K562 (cell line): ENCODE measurements at regions not wholly inside any gene's neighbourhood (a gene's known extent, or its start where the extent isn't known, plus 50 kb on each side); places are given as distances from the start of the nearest gene placed in this dataset.

ENCODE experiments used
- BDP1 ChIP-seq: IDR thresholded peaks from 3 replicates; pipeline ENCODE4 v1.6.1; 2011; ENCODE audit not compliant: insufficient read length, insufficient read depth
- C11orf30 ChIP-seq: fragments of 450-650 bp; IDR thresholded peaks from 2 replicates; pipeline ENCODE4 v1.6.1; 2016; ENCODE audit warnings: low read depth, mild to moderate bottlenecking
- CHD2 ChIP-seq: IDR thresholded peaks from 2 replicates; pipeline ENCODE4 v1.6.1; 2011; ENCODE audit warnings: low read depth, low read length
- CTCF ChIP-seq, 3 experiments: IDR thresholded peaks in 2 of 3; conservative IDR thresholded peaks in 1 of 3; 2 replicates each; pipeline ENCODE4 v1.5.1; 2011 to 2012; ENCODE audit warnings: low read length in 3 of 3, mild to moderate bottlenecking in 3 of 3, control low read depth in 2 of 3, improper control_type of control experiment in 1 of 3, inconsistent platforms in 1 of 3, low read depth in 1 of 3, mixed read lengths in 1 of 3, moderate library complexity in 1 of 3; ENCODE audit not compliant: insufficient read depth in 2 of 3
- GABPA ChIP-seq: fragments of 200-800 bp; sonication (Bioruptor generic); conservative IDR thresholded peaks from 2 replicates; pipeline ENCODE4 v1.6.1; 2016; ENCODE audit warnings: low read depth, missing genetic modification characterization, missing compliant biosample characterization
- KAT7 ChIP-seq: sonication (generic); formaldehyde crosslinking; IDR thresholded peaks from 2 replicates; pipeline ENCODE4 v1.8.0; 2022; ENCODE audit warnings: missing genetic modification reagents, mild to moderate bottlenecking, borderline replicate concordance
- MXI1 ChIP-seq: IDR thresholded peaks from 2 replicates; pipeline ENCODE4 v1.6.1; 2011; ENCODE audit warnings: low read depth, mild to moderate bottlenecking, improper control_type of control experiment, low read length
- NCOA1 ChIP-seq: fragments of 450-650 bp; IDR thresholded peaks from 2 replicates; pipeline ENCODE4 v1.6.1; 2016; ENCODE audit warnings: low read depth
- NR2C1 ChIP-seq, 2 experiments: fragments of 450-650 bp; IDR thresholded peaks; 2 replicates each; pipeline ENCODE4 v1.6.1; 2017; ENCODE audit warnings: mild to moderate bottlenecking in 2 of 2, antibody characterized with exemption in 1 of 2, inconsistent platforms in 1 of 2, missing compliant biosample characterization in 1 of 2, missing genetic modification characterization in 1 of 2
- POLR2A ChIP-seq: fragments of 450-650 bp; conservative IDR thresholded peaks from 2 replicates; pipeline ENCODE4 v1.6.1; 2016
- REST ChIP-seq, 2 experiments: fragments of 450-650 bp; formaldehyde crosslinking in 1 of 2; IDR thresholded peaks; 2 replicates each; pipeline versions ENCODE4 v1.4.0 to v1.6.1; 2014 to 2020; ENCODE audit warnings: mild to moderate bottlenecking in 2 of 2, borderline replicate concordance in 1 of 2, low read depth in 1 of 2
- SETDB1 ChIP-seq: IDR thresholded peaks from one replicate; pipeline ENCODE4 v1.6.1; 2012; ENCODE audit warnings: low read length, control low read depth, inconsistent platforms
- SNRNP70 ChIP-seq: fragments of 200-400 bp; formaldehyde crosslinking; optimal IDR thresholded peaks from 2 replicates; pipeline ENCODE3; 2017; ENCODE audit warnings: low read depth, low read length
- TEAD2 ChIP-seq: fragments of 450-650 bp; IDR thresholded peaks from 2 replicates; pipeline ENCODE4 v1.6.1; 2016; ENCODE audit warnings: missing genetic modification characterization, control low read depth, missing compliant biosample characterization

GRCh38 chr2:33680644-33681363, 81.7 kb upstream of the FAM98A start:
- TF ChIP-seq TEAD2 (tag) (no peak), BDP1 (no peak), CTCF (IDR thresholded peaks at IDR 0.05 in 2 of 3, conservative IDR thresholded peaks at IDR 0.05 in 1 of 3; ENCODE audit: insufficient read depth in 2 of 3, low read depth in 1 of 3, low read length in 3 of 3) (no peak), GABPA (tag) (no peak), SNRNP70 (no peak), C11orf30 (no peak), CHD2 (no peak), KAT7 (no peak), MXI1 (no peak), NCOA1 (no peak), POLR2A (no peak), REST (IDR thresholded peaks at IDR 0.05; ENCODE audit: borderline replicate concordance) (no peak), REST (CRISPR knock-in tag; IDR thresholded peaks at IDR 0.05; ENCODE audit: low read depth) (no peak), SETDB1 (no peak), NR2C1 (IDR thresholded peaks at IDR 0.05) (no peak), NR2C1 (tag; IDR thresholded peaks at IDR 0.05) (no peak)
